Tibial artery (tissue), 4 donors: ENCODE measurements at regions not wholly inside any gene's neighbourhood (a gene's known extent, or its start where the extent isn't known, plus 50 kb on each side); places are given as distances from the start of the nearest gene placed in this dataset.

Experiments
- DNase-seq, 2 donors: peaks; one replicate each; pipeline ENCODE4 v3.0.0-alpha.2; 2019
- H3K27ac ChIP-seq, 2 donors: fragments of 200-600 bp; sonication (generic) in 1 of 2; 1 replicate in 1 of 2; 2 replicates in 1 of 2; pipeline ENCODE4 v1.5.1; 2018 to 2019; ENCODE audit warnings: mild to moderate bottlenecking in 1 of 2
- H3K27me3 ChIP-seq, 2 donors: fragments of 200-600 bp; sonication (generic) in 1 of 2; one replicate each; pipeline versions ENCODE4 v1.5.1 to v1.6.0; 2016 to 2019
- H3K36me3 ChIP-seq, 3 donors: fragments of 200-600 bp; sonication (generic) in 2 of 3; one replicate each; pipeline ENCODE4 v1.5.1; 2016 to 2019; ENCODE audit warnings: mild to moderate bottlenecking in 2 of 3
- H3K4me1 ChIP-seq, 4 donors: fragments of 200-600 bp; sonication (generic) in 2 of 4; 1 replicate in 3 of 4; 2 replicates in 1 of 4; pipeline ENCODE4 v1.5.1; 2016 to 2019
- H3K4me3 ChIP-seq, 2 donors: fragments of 200-600 bp; sonication (generic) in 1 of 2; 1 replicate in 1 of 2; 2 replicates in 1 of 2; pipeline ENCODE4 v1.5.1; 2018 to 2019; ENCODE audit warnings: mild to moderate bottlenecking in 2 of 2
- H3K9me3 ChIP-seq, 3 donors: fragments of 200-600 bp; sonication (generic) in 1 of 3; one replicate each; pipeline ENCODE4 v1.5.1; 2016 to 2019
- intact Hi-C: fragments of 100-400 bp; cut with DNase I; formaldehyde crosslinking; loops from one replicate; pipeline ENCODE4 v1.15.0; 2023; ENCODE audit warnings: low total_unique reads
- TF ChIP-seq, protein P1 (sequence below), 2 experiments: fragments of 200-600 bp in 1 of 2; fragments of 450-650 bp in 1 of 2; IDR thresholded peaks; one replicate each; pipeline ENCODE4 v1.5.1; 2017 to 2019; ENCODE audit warnings: antibody characterized with exemption in 2 of 2, mild to moderate bottlenecking in 1 of 2, moderate library complexity in 1 of 2

DNA sequence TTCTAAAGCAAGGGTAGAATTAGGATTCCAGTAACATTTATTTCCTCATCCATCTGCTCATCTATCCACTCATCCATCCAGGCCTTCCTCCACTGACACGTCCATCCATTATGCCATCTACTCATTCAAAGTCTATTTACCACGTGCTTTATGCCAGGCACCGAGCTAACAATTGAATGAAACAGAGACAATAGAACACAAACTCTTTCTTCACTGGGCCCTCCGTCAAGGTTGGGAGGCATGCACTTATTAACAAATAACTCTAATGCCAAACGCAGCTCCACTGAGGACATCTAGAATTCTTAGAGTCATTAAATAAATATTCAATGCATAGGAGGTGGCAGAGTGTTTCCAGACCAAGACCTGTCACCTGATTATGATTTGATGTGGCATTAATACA is 262.7 kb downstream of the CYRIA start:
- H3K4me3 ChIP-seq, result no peak overlapping the region
- intact Hi-C loops, result no loop called here
- no peaks in the 10 kb centered on the region for H3K27me3 ChIP-seq
- no peaks in the 10 kb centered on the region for H3K4me1 ChIP-seq
- no peak overlapping the region for H3K27ac ChIP-seq
- TF ChIP-seq, protein P1, sequence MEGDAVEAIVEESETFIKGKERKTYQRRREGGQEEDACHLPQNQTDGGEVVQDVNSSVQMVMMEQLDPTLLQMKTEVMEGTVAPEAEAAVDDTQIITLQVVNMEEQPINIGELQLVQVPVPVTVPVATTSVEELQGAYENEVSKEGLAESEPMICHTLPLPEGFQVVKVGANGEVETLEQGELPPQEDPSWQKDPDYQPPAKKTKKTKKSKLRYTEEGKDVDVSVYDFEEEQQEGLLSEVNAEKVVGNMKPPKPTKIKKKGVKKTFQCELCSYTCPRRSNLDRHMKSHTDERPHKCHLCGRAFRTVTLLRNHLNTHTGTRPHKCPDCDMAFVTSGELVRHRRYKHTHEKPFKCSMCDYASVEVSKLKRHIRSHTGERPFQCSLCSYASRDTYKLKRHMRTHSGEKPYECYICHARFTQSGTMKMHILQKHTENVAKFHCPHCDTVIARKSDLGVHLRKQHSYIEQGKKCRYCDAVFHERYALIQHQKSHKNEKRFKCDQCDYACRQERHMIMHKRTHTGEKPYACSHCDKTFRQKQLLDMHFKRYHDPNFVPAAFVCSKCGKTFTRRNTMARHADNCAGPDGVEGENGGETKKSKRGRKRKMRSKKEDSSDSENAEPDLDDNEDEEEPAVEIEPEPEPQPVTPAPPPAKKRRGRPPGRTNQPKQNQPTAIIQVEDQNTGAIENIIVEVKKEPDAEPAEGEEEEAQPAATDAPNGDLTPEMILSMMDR (IDR thresholded peaks at IDR 0.05), result no peak
- no peak for DNase-seq
- H3K9me3 ChIP-seq, result no peaks in the 10 kb centered on the region
- no peaks in the 10 kb centered on the region for H3K36me3 ChIP-seq

DNA sequence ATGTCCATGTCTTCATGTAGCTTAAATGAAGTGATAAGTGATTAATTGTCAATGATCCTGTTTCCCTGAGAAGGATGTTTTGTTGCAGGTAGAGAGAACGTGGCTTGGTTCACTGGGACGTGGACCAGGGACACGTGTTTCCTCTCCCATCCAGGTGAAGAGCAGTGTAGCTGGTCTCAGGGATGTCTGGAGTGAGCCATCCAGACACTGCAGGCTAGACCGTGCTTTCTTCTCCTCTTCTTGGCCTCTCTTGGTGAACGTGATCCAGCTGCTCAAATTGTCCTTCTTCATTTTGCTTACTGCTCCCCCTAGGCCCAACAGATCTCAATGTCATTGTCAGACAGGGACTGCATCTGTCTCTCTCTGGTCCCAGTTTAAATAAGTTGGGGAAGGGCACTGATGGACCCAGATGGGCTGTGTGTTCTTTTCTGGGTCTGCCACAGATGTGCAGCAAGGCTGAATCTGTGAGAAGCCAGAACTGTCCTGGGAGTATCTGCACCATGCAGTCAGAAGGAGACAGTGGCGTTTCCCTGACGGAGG is 263.8 kb downstream of the CYRIA start:
- DNase-seq, result no peak
- Histone ChIP-seq H3K27ac (no peak overlapping the region), H3K9me3 (no peaks in the 10 kb centered on the region), H3K36me3 (no peaks in the 10 kb centered on the region), H3K4me1 (no peaks in the 10 kb centered on the region), H3K27me3 (no peaks in the 10 kb centered on the region), H3K4me3 (no peak overlapping the region)
- intact Hi-C loops, result no loop called here
- TF ChIP-seq, protein P1 (IDR thresholded peaks at IDR 0.05), result no peak

DNA sequence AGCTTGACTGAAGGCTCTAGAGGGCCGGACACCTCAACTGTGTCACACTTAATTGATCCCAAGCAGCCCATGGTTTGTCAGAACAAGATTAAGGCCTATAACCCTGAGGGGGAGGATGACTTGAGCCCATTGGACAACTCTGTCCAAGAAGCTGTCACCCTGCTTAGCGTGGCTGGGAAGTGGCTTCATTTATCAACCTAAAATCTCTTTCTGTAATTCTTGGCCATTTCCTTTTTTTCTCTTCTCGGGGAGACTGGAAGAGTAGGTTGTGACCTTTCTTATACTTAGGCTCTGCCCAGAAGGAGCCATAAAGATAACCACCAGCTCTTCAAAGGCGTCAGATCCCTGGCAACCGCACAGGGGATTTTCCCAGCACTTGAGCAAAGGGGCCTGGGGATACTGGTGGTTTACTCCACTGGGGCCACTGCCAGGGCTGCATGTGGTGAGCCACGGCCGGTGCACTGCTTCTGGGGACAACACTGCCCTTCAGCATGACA is 265.5 kb downstream of the CYRIA start:
- no peaks in the 10 kb centered on the region for H3K27me3 ChIP-seq
- DNase-seq, result no peak
- H3K9me3 ChIP-seq, result no peaks in the 10 kb centered on the region
- H3K4me3 ChIP-seq, result no peak overlapping the region
- intact Hi-C loops, result no loop called here
- H3K36me3 ChIP-seq, result no peaks in the 10 kb centered on the region
- TF ChIP-seq, protein P1 (IDR thresholded peaks at IDR 0.05), result no peak
- H3K27ac ChIP-seq, result no peak overlapping the region
- no peaks in the 10 kb centered on the region for H3K4me1 ChIP-seq

DNA sequence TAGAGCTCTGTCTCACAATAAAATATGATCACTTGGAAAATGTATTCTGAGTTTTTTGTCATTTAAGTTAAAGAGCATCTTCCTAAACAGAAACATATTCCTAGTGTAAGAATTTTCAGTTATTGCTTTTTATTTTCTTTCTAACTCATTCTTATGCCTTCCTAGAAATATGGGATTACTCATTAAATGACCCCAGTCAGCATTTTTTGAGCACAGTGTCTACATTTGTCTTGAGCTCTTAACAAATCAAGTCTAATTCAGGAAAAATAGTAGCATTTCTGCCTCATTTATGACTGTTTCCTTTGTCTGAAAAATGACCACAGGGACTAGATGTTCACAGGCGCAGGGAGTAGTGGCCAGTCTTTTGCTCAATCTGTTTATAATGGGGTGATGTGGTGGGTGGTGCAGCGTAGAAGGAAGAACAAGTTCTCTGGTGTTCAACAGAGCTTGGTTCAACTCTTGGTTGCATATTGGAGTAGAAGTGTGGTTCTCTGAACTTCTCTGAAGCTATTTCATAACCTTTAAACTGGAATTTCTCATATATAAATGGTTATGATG is 267.1 kb downstream of the CYRIA start:
- Histone ChIP-seq H3K27ac (no peak overlapping the region), H3K4me3 (no peak overlapping the region), H3K27me3 (no peaks in the 10 kb centered on the region), H3K4me1 (no peaks in the 10 kb centered on the region), H3K36me3 (no peaks in the 10 kb centered on the region), H3K9me3 (no peaks in the 10 kb centered on the region)
- DNase-seq, result no peak
- intact Hi-C loops, result no loop called here
- TF ChIP-seq, protein P1 (IDR thresholded peaks at IDR 0.05), result no peak

DNA sequence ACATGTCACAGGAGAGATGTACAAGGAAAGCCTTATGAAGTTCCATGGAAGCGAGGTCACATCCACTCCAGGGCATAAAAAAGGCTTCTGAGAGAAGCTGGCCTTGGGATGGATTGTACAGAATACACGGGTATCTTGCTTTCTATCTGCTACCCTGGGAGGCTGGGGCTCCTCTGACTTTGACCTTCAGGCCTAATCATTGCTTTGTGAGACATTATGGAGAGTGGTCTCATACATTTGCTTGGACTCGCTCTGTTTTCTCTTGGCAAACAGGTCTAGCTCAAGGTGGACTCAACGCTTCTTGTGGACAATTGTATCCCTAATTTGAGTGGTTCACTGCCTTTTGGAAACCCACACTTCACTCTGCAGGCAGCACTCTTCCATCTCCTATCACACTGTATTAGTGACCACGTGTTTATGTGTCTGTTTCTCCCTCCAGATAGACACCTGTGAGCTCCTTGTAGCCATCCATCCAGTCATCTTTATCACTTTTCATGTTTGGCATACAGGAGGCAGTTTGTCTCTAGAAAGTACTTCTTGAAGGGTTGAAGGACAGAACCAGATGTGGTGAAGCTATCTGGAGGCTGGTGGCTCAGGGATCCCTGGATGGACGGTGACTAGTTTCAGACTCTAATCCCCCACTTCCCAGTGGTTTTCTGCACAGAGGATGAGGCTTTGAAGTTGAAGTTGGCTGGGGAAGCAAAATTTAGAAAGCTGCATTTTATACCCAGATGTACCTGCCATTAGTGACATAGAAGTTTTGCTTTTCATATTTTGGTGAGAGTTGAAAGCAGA is 267.8 kb downstream of the CYRIA start:
- TF ChIP-seq, protein P1 (IDR thresholded peaks at IDR 0.05), result no peak
- DNase-seq, result no peak
- Histone ChIP-seq H3K4me1 (no peaks in the 10 kb centered on the region), H3K9me3 (no peaks in the 10 kb centered on the region), H3K4me3 (no peak overlapping the region), H3K27me3 (no peaks in the 10 kb centered on the region), H3K36me3 (no peaks in the 10 kb centered on the region), H3K27ac (no peak overlapping the region)
- intact Hi-C loops, result no loop called here
